ENCODE measurements at regions not wholly inside any gene's neighbourhood (a gene's known extent, or its start where the extent isn't known, plus 50 kb on each side); places are given as distances from the start of the nearest gene placed in this dataset.

DNA sequence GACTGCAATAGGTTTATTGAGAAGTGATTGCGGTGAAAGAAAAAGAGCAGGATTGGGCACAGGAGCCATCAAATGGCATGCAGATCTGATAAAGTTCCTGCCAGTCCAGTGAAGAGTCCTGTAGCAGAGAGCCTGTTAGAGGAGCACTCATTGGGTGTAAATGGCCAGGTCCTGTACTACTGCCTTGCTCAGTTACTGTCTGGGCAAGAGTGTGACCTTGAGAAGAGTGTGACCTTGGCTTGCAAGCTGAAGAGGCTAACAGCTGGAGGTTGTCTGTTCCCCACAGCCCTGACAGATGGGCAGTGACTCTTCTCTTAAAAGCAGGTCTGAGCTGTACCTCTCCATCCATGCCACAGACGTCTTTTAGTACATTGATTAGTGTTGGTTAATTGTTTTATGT, 148.6 kb upstream of the SLC38A2 start:
- no peak for TF ChIP-seq YY1 (IDR thresholded peaks at IDR 0.05; ENCODE audit: insufficient read depth, insufficient read length)
- TF ChIP-seq ZNF274 (IDR thresholded peaks at IDR 0.05; ENCODE audit: low read depth, low read length): no peak

Measured in NT2/D1 (cell line).